DND-41 (cell line): ENCODE measurements at regions not wholly inside any gene's neighbourhood (a gene's known extent, or its start where the extent isn't known, plus 50 kb on each side); places are given as distances from the start of the nearest gene placed in this dataset.
"Not testable (repeated sequence)": the region's sequence is repeated elsewhere in the genome, so short reads cannot be mapped to it uniquely, and the experiment has no call there.

Experiments
- ATAC-seq: fragments of 200-7000 bp; cut with Tn5 transposase; 3 replicates; pipeline ENCODE4 v1.9.1; 2021; ENCODE audit warnings: low read depth; ENCODE audit not compliant: insufficient read depth
- DNase-seq: peaks from one replicate; pipeline ENCODE4 v3.0.0-alpha.2; 2020
- H2AFZ ChIP-seq: 2 replicates; pipeline ENCODE4 v1.6.0; 2012; ENCODE audit warnings: low read depth, low read length
- H3K27ac ChIP-seq: 2 replicates; pipeline ENCODE4 v1.5.1; 2012; ENCODE audit warnings: low read length, inconsistent platforms
- H3K27me3 ChIP-seq: fragments of 200-600 bp; sonication (generic); 2 replicates; pipeline ENCODE4 v1.6.0; 2012; ENCODE audit warnings: low read length, mild to moderate bottlenecking, inconsistent platforms; ENCODE audit not compliant: insufficient read depth, poor library complexity
- H3K36me3 ChIP-seq: 2 replicates; pipeline ENCODE4 v1.5.1; 2012; ENCODE audit warnings: low read length, inconsistent platforms; ENCODE audit not compliant: insufficient read depth
- H3K4me1 ChIP-seq: 2 replicates; pipeline ENCODE4 v1.5.1; 2012; ENCODE audit warnings: mild to moderate bottlenecking, low read length; ENCODE audit not compliant: insufficient read depth
- H3K4me2 ChIP-seq: 2 replicates; pipeline ENCODE4 v1.6.0; 2012; ENCODE audit warnings: mild to moderate bottlenecking, moderate library complexity, low read length, inconsistent platforms; ENCODE audit not compliant: insufficient read depth
- H3K4me3 ChIP-seq, 2 experiments: fragments of 200-600 bp in 1 of 2; shearing (Covaris generic) in 1 of 2; 2 replicates each; pipeline ENCODE4 v1.5.1; 2012 to 2016; ENCODE audit warnings: inconsistent platforms in 2 of 2, low read length in 2 of 2, mild to moderate bottlenecking in 2 of 2, low read depth in 1 of 2, moderate library complexity in 1 of 2
- H3K79me2 ChIP-seq: 2 replicates; pipeline ENCODE4 v1.6.0; 2012; ENCODE audit warnings: low read length, inconsistent platforms; ENCODE audit not compliant: insufficient read depth
- H3K9ac ChIP-seq: 2 replicates; pipeline ENCODE4 v1.6.0; 2012; ENCODE audit warnings: low read depth, mild to moderate bottlenecking, inconsistent platforms, low read length, moderate library complexity
- H3K9me3 ChIP-seq: 2 replicates; pipeline ENCODE4 v1.5.1; 2012; ENCODE audit warnings: low read length, moderate library complexity, mild to moderate bottlenecking, inconsistent platforms; ENCODE audit not compliant: insufficient read depth, severe bottlenecking
- H4K20me1 ChIP-seq: 2 replicates; pipeline ENCODE4 v1.6.0; 2012; ENCODE audit warnings: low read length; ENCODE audit not compliant: insufficient read depth
- EZH2 ChIP-seq: IDR thresholded peaks from 3 replicates; pipeline ENCODE4 v1.6.1; 2012; ENCODE audit warnings: borderline replicate concordance, low read depth, mild to moderate bottlenecking, moderate library complexity, low read length, inconsistent platforms; ENCODE audit not compliant: severe bottlenecking
- TF ChIP-seq, protein P1 (sequence below): IDR thresholded peaks from 2 replicates; pipeline ENCODE4 v1.5.1; 2012; ENCODE audit warnings: borderline replicate concordance, low read length, moderate library complexity, mild to moderate bottlenecking; ENCODE audit not compliant: poor library complexity, severe bottlenecking; ENCODE audit errors: extremely low read depth

- no peaks in the 10 kb centered on the region for H3K79me2 ChIP-seq
- H3K9me3 ChIP-seq, result no peaks in the 10 kb centered on the region
- DNase-seq (no peak), ATAC-seq (no peak)
- TF ChIP-seq, protein P1, sequence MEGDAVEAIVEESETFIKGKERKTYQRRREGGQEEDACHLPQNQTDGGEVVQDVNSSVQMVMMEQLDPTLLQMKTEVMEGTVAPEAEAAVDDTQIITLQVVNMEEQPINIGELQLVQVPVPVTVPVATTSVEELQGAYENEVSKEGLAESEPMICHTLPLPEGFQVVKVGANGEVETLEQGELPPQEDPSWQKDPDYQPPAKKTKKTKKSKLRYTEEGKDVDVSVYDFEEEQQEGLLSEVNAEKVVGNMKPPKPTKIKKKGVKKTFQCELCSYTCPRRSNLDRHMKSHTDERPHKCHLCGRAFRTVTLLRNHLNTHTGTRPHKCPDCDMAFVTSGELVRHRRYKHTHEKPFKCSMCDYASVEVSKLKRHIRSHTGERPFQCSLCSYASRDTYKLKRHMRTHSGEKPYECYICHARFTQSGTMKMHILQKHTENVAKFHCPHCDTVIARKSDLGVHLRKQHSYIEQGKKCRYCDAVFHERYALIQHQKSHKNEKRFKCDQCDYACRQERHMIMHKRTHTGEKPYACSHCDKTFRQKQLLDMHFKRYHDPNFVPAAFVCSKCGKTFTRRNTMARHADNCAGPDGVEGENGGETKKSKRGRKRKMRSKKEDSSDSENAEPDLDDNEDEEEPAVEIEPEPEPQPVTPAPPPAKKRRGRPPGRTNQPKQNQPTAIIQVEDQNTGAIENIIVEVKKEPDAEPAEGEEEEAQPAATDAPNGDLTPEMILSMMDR, result no peak
- no peak for TF ChIP-seq EZH2
- H3K4me3 ChIP-seq, result no peak overlapping the region
- no peaks in the 10 kb centered on the region for H3K36me3 ChIP-seq
- H4K20me1 ChIP-seq, result no peaks in the 10 kb centered on the region
- H3K27me3 ChIP-seq, result no peaks in the 10 kb centered on the region
- H3K27ac ChIP-seq, result no peak overlapping the region
- H2AFZ ChIP-seq, result no peak overlapping the region
- H3K9ac ChIP-seq, result no peak overlapping the region
- peaks cover 16% of the 10 kb centered on the region for H3K4me1 ChIP-seq
- no peak overlapping the region for H3K4me2 ChIP-seq
Observed at GRCh38 chr12:92235703-92236472, 90.2 kb upstream of the BTG1 start.

DNA sequence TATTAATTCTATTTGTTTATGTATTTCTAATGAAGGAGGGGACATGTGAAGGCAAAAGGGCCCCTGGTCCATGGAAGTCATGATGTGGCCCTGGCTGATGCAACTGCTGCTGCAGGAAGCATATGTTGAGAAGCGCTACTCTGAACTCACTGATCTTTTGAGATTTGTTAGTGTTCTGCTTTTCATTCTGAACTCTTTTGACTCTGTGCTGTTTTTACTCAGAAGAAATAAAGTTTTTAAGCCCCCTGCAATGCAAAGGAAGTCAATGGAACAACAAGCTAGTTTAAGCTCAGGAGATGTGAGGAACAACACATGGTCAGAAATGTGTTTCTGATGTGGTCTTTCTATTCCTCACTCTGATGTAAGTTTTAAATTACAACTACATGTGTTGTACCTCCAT lies 88.9 kb upstream of the BTG1 start:
- H3K9ac ChIP-seq, result no peak overlapping the region
- H3K4me2 ChIP-seq, result no peak overlapping the region
- no peaks in the 10 kb centered on the region for H3K36me3 ChIP-seq
- H3K79me2 ChIP-seq, result no peaks in the 10 kb centered on the region
- H3K9me3 ChIP-seq, result no peaks in the 10 kb centered on the region
- TF ChIP-seq, protein P1, result no peak
- no peak for TF ChIP-seq EZH2
- peak overlapping the region; percentile 31; the same call in 1 of the 2 replicates for H3K27ac ChIP-seq
- no peak overlapping the region for H3K4me3 ChIP-seq
- peak; percentile 50 for DNase-seq
- H3K27me3 ChIP-seq, result no peaks in the 10 kb centered on the region
- ATAC-seq, result peak; percentile 83
- no peaks in the 10 kb centered on the region for H4K20me1 ChIP-seq
- peaks cover 15% of the 10 kb centered on the region for H3K4me1 ChIP-seq
- H2AFZ ChIP-seq, result peak overlapping the region; percentile 51

DNA sequence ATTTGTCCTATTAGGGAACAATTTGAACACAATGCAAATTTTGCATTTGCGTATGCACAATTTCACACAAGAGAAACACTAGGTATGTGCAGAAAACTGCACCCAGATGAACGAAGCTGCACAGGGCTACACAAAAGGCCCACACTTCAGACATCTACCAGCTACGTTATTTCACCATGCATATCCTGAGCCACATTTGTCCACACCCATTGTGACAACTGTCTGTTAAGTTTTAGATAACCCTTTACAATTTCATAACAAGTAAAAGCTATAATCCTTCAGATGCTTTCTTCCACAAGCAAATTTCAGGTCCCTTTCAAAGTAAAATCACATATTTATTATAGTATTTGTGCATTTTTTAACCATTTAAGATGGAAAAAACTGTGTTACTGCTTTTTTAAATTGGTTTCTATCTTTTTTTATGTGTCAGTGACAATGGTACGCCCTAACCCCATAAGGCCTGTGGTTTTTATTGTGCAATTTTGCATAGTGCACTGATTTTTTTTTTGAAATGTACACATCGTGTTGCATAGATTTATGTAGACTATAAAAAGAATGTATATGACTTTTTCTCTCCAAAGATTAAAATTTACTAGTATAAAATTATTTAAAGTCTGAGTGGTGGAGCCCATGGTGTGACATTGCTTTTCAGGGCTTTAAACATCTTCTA lies 87.8 kb upstream of the BTG1 start:
- no peak for DNase-seq
- Histone ChIP-seq H4K20me1 (no peaks in the 10 kb centered on the region), H3K4me1 (peaks cover 15% of the 10 kb centered on the region), H3K4me3 (no peak overlapping the region), H3K4me2 (no peak overlapping the region), H3K27ac (no peak overlapping the region), H3K27me3 (no peaks in the 10 kb centered on the region), H2AFZ (no peak overlapping the region), H3K9me3 (no peaks in the 10 kb centered on the region), H3K36me3 (no peaks in the 10 kb centered on the region), H3K79me2 (no peaks in the 10 kb centered on the region), H3K9ac (no peak overlapping the region)
- no peak for ATAC-seq
- TF ChIP-seq, protein P1, result no peak
- no peak for TF ChIP-seq EZH2

GRCh38 chr12:92232371-92232932 lies 86.8 kb upstream of the BTG1 start:
- not testable (repeated sequence) for H4K20me1 ChIP-seq, H3K9me3 ChIP-seq, H3K9ac ChIP-seq, H2AFZ ChIP-seq, DNase-seq, ATAC-seq, H3K79me2 ChIP-seq, H3K4me2 ChIP-seq, H3K4me3 ChIP-seq, H3K27me3 ChIP-seq, H3K27ac ChIP-seq, H3K36me3 ChIP-seq
- H3K4me1 ChIP-seq, result peaks cover 15% of the 10 kb centered on the region

- not testable (repeated sequence) for H3K4me3 ChIP-seq, H3K27ac ChIP-seq, H3K4me2 ChIP-seq, H3K9me3 ChIP-seq, H3K36me3 ChIP-seq, H3K79me2 ChIP-seq, DNase-seq, H3K27me3 ChIP-seq, H3K9ac ChIP-seq, H4K20me1 ChIP-seq, ATAC-seq, H2AFZ ChIP-seq
- H3K4me1 ChIP-seq, result peaks cover 15% of the 10 kb centered on the region
Observed at GRCh38 chr12:92231945-92232344, 86.3 kb upstream of the BTG1 start.
